ENCODE measurements at regions not wholly inside any gene's neighbourhood (a gene's known extent, or its start where the extent isn't known, plus 50 kb on each side); places are given as distances from the start of the nearest gene placed in this dataset.
"Not testable (repeated sequence)": the region's sequence is repeated elsewhere in the genome, so short reads cannot be mapped to it uniquely, and the experiment has no call there.

DNA sequence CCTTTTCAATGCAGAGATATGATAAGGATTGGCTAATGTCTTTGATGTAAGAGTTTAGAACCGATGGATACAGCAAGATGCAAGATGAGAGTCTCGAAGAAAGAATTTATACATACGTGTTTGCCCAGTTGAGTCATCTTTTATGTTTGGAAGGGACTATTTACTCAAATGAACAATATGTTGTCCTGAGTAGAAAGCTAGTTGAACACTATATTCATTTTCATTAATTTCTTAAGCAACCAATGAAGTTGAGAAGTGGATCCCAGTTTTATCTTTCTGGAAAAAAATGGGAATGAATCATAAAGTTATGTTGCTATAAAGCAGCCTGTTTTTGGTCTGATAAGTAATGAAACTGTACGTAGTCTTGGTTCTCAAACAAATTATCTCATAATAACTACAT lies 1431.7 kb upstream of the FLRT2 start:
- no peaks in the 10 kb centered on the region for H3K36me3 ChIP-seq
- no peak overlapping the region for H3K27ac ChIP-seq
- WGBS, 2 donors: 91 to 96% methylated on average over 4 of the region's 4 CpGs
- TF ChIP-seq POLR2A (IDR thresholded peaks at IDR 0.05): no peak
- TF ChIP-seq, protein P1, sequence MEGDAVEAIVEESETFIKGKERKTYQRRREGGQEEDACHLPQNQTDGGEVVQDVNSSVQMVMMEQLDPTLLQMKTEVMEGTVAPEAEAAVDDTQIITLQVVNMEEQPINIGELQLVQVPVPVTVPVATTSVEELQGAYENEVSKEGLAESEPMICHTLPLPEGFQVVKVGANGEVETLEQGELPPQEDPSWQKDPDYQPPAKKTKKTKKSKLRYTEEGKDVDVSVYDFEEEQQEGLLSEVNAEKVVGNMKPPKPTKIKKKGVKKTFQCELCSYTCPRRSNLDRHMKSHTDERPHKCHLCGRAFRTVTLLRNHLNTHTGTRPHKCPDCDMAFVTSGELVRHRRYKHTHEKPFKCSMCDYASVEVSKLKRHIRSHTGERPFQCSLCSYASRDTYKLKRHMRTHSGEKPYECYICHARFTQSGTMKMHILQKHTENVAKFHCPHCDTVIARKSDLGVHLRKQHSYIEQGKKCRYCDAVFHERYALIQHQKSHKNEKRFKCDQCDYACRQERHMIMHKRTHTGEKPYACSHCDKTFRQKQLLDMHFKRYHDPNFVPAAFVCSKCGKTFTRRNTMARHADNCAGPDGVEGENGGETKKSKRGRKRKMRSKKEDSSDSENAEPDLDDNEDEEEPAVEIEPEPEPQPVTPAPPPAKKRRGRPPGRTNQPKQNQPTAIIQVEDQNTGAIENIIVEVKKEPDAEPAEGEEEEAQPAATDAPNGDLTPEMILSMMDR (IDR thresholded peaks at IDR 0.05): no peak
- DNase-seq: no peak
- no peaks in the 10 kb centered on the region for H3K9me3 ChIP-seq
- no peaks in the 10 kb centered on the region for H3K27me3 ChIP-seq
- H3K4me3 ChIP-seq (replicated peaks in 1 of 3): no peak overlapping the region
- intact Hi-C loops (cut with DNase I): no loop called here
- H3K4me1 ChIP-seq: no peaks in the 10 kb centered on the region

DNA sequence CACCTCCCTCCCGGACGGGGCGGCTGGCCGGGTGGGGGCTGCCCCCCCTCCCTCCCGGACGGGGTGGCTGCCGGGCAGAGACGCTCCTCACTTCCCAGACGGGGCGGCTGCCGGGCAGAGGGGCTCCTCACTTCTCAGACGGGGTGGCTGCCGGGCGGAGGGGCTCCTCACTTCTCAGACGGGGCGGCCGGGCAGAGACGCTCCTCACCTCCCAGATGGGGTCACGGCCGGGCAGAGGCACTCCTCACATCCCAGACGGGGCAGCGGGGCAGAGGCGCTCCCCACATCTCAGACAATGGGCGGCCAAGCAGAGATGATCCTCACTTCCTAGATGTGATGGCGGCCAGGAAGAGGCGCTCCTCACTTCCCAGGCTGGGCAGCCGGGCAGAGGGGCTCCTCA lies 1430.4 kb upstream of the FLRT2 start:
- H3K27me3 ChIP-seq; H3K4me1 ChIP-seq; H3K4me3 ChIP-seq (replicated peaks in 1 of 3); DNase-seq; H3K36me3 ChIP-seq; intact Hi-C loops (cut with DNase I); H3K27ac ChIP-seq; H3K9me3 ChIP-seq: not testable (repeated sequence)
- no CpG with 5 or more reads among the region's 27 CpGs for WGBS, 2 donors

DNA sequence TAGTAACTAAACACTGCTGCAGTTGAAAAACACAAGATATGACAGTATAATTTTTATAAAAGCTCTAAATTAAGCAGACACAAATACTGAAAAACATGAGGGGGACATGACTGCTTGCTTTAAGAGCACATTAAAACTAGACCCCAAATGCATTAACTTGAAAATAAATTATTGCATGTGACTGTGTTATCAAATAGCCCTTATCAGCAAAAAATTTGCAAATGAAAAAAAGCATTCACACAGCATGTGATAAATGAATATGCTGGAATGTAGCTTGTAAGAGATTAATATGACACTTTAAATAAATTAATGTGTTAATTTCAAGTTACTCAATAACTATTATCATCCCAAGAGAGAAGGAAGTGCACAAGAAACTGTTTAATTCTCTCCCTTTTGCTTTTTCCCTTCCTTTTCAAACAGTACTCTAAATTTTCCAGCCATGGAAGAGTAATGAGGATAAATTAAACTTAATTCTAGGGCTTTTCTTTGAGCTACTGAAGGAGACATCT lies 1422.1 kb upstream of the FLRT2 start:
- no peak overlapping the region for H3K4me3 ChIP-seq (replicated peaks in 1 of 3)
- no peaks in the 10 kb centered on the region for H3K27me3 ChIP-seq
- intact Hi-C loops (cut with DNase I): no loop called here
- no peak overlapping the region for H3K27ac ChIP-seq
- no peaks in the 10 kb centered on the region for H3K36me3 ChIP-seq
- TF ChIP-seq, protein P1 (IDR thresholded peaks at IDR 0.05): no peak
- no peak for DNase-seq
- no peaks in the 10 kb centered on the region for H3K4me1 ChIP-seq
- H3K9me3 ChIP-seq: no peaks in the 10 kb centered on the region

DNA sequence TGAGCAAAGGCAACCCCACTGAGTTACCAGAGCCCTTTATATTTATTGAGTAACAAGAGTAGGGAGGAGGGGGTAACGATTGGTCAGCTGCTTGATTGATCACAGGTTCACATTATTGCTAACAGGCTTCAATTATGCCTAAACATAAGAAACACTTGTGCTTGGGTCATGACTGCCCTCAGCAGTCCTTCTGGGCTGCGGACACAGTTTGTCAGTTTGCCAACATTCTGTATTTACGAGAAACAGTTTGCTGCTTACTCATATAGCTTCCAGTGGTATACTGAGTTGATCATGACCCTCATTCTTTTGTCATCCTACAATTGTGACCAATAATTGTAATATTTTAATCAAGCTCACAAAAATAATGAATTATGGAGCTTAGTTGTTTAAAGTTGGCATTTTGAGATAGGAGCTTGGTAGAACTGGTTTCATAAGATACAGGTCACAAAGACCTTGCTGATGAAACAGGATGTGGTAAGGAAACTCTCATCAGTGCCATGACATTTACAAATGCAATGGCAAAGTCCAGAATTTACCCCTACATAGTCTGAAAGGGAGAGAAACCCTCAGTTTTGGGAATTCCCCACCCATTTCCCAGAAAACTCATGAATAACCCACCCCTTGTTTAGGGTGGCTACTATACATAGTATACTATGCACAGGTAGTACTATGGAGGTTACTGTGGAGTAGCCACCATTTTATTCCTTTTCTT lies 1421.0 kb upstream of the FLRT2 start:
- no peak overlapping the region for H3K4me3 ChIP-seq (replicated peaks in 1 of 3)
- H3K36me3 ChIP-seq: no peaks in the 10 kb centered on the region
- TF ChIP-seq, protein P1 (IDR thresholded peaks at IDR 0.05): no peak
- no peak for TF ChIP-seq POLR2A (IDR thresholded peaks at IDR 0.05)
- DNase-seq: no peak
- no peaks in the 10 kb centered on the region for H3K9me3 ChIP-seq
- WGBS, 2 donors: 68 to 80% methylated on average over 3 of the region's 3 CpGs
- H3K27me3 ChIP-seq: no peaks in the 10 kb centered on the region
- intact Hi-C loops (cut with DNase I): no loop called here
- no peaks in the 10 kb centered on the region for H3K4me1 ChIP-seq
- no peak overlapping the region for H3K27ac ChIP-seq

DNA sequence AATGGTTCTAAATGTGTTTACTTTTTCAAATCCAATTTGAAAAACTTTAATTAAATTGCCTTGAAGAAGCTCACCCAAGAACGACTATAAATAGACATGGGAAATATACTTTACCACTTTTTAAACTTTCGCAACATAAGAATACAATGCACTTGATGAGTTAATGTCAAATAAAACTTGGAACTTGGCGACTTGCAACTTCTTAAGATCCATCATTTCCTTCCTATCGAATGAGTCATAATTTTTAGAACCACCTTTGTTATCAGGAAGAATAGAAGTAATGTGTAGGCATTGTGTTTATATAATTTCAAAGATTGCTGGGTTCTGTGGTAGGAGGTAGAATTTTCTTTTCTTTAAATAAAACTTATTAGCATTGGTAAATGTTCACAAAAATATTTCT lies 1417.4 kb upstream of the FLRT2 start:
- Histone ChIP-seq H3K36me3 (no peaks in the 10 kb centered on the region), H3K4me3 (replicated peaks in 1 of 3) (no peak overlapping the region), H3K27ac (no peak overlapping the region), H3K9me3 (no peaks in the 10 kb centered on the region), H3K27me3 (no peaks in the 10 kb centered on the region), H3K4me1 (no peaks in the 10 kb centered on the region)
- TF ChIP-seq, protein P1 (IDR thresholded peaks at IDR 0.05): no peak
- no peak for TF ChIP-seq POLR2A (IDR thresholded peaks at IDR 0.05)
- intact Hi-C loops (cut with DNase I): no loop called here
- no peak for DNase-seq
- WGBS, 2 donors: 82% methylated on average over 4 of the region's 4 CpGs
